PC-3 (cell line): ENCODE measurements at regions not wholly inside any gene's neighbourhood (a gene's known extent, or its start where the extent isn't known, plus 50 kb on each side); places are given as distances from the start of the nearest gene placed in this dataset.

Experiments used
- ATAC-seq: fragments of 200-7000 bp; cut with Tn5 transposase; 2 replicates; pipeline ENCODE4 v1.9.1; 2020; ENCODE audit warnings: mild to moderate bottlenecking, moderate library complexity
- BruUV-seq: library from RNA; stranded (reverse); fragments of 400-500 nt; replicated peaks from 2 replicates; lab custom pipeline; 2021; lab: Mats Ljungman, UMichigan
- CTCF ChIA-PET: fragments of 300-600 bp; sonication (Branson Sonifier 250); formaldehyde crosslinking; loops from one replicate; lab custom pipeline; 2022; ENCODE audit warnings: antibody characterized with exemption; lab: Charles Lee
- POLR2A ChIA-PET: fragments of 300-600 bp; sonication (Branson Sonifier 250); formaldehyde crosslinking; loops from one replicate; lab custom pipeline; 2022; ENCODE audit warnings: antibody characterized with exemption; ENCODE audit not compliant: unreplicated experiment; lab: Charles Lee
- DNase-seq: peaks from one replicate; pipeline ENCODE4 v3.0.0-alpha.2; 2015
- H2AFZ ChIP-seq: fragments of 300-600 bp; sonication (generic); 2 replicates; pipeline ENCODE4 v1.6.0; 2016; ENCODE audit warnings: antibody characterized with exemption, low read length
- H3F3A ChIP-seq: fragments of 300-600 bp; sonication (generic); one replicate; pipeline ENCODE4 v1.6.0; 2017; ENCODE audit warnings: antibody characterized with exemption, low read length, control low read depth, mild to moderate bottlenecking; ENCODE audit not compliant: unreplicated experiment
- H3K27ac ChIP-seq: fragments of 300-600 bp; sonication (generic); 2 replicates; pipeline ENCODE4 v1.5.1; 2016; ENCODE audit warnings: mild to moderate bottlenecking, low read length
- H3K27me3 ChIP-seq: fragments of 300-600 bp; sonication (generic); 2 replicates; pipeline ENCODE4 v1.6.1; 2016; ENCODE audit warnings: low read length, mixed read lengths
- H3K36me3 ChIP-seq: fragments of 300-600 bp; sonication (generic); 2 replicates; pipeline ENCODE4 v1.6.1; 2016; ENCODE audit warnings: low read depth, mixed run types, low read length, mixed read lengths
- H3K4me1 ChIP-seq: fragments of 300-600 bp; sonication (generic); 2 replicates; pipeline ENCODE4 v1.5.1; 2016; ENCODE audit warnings: low read length; ENCODE audit not compliant: insufficient read depth
- H3K4me2 ChIP-seq: fragments of 300-600 bp; sonication (generic); 2 replicates; pipeline ENCODE4 v1.6.0; 2016; ENCODE audit warnings: low read length
- H3K4me3 ChIP-seq: fragments of 300-600 bp; sonication (generic); 2 replicates; pipeline ENCODE4 v1.5.1; 2016; ENCODE audit warnings: mild to moderate bottlenecking, low read length, mixed read lengths
- H3K79me2 ChIP-seq: fragments of 300-600 bp; sonication (generic); 2 replicates; pipeline ENCODE4 v1.6.1; 2017; ENCODE audit warnings: low read length, mixed read lengths
- H3K9ac ChIP-seq: fragments of 300-600 bp; sonication (generic); 2 replicates; pipeline ENCODE4 v1.6.0; 2016; ENCODE audit warnings: mild to moderate bottlenecking, low read length
- H3K9me2 ChIP-seq: fragments of 300-600 bp; sonication (generic); replicated peaks from 2 replicates; pipeline ENCODE4 v1.6.1; 2016; ENCODE audit warnings: mixed run types, low read length, mixed read lengths
- H3K9me3 ChIP-seq: fragments of 300-600 bp; sonication (generic); 2 replicates; pipeline ENCODE4 v1.6.1; 2016; ENCODE audit warnings: low read length, mixed read lengths
- H4K20me1 ChIP-seq: fragments of 300-600 bp; sonication (generic); 2 replicates; pipeline ENCODE4 v1.6.1; 2016; ENCODE audit warnings: low read length, mixed read lengths
- EZH2 ChIP-seq: fragments of 300-600 bp; sonication (generic); IDR thresholded peaks from one replicate; pipeline ENCODE4 v1.6.1; 2017; ENCODE audit warnings: antibody characterized with exemption, mild to moderate bottlenecking, low read length; ENCODE audit not compliant: unreplicated experiment
- EZH2phosphoT487 ChIP-seq: fragments of 300-600 bp; sonication (generic); IDR thresholded peaks from 2 replicates; pipeline ENCODE4 v1.6.1; 2018; ENCODE audit warnings: mild to moderate bottlenecking, antibody characterized with exemption, low read length, borderline replicate concordance
- intact Hi-C: fragments of 100-400 bp; cut with micrococcal nuclease; formaldehyde crosslinking; loops from 2 replicates; pipeline ENCODE4 v1.9.0; 2023
- TF ChIP-seq, protein P1 (sequence below): fragments of 300-600 bp; sonication (generic); conservative IDR thresholded peaks from 2 replicates; pipeline ENCODE4 v1.5.1; 2017; ENCODE audit warnings: antibody characterized with exemption, low read depth, mild to moderate bottlenecking, low read length

DNA sequence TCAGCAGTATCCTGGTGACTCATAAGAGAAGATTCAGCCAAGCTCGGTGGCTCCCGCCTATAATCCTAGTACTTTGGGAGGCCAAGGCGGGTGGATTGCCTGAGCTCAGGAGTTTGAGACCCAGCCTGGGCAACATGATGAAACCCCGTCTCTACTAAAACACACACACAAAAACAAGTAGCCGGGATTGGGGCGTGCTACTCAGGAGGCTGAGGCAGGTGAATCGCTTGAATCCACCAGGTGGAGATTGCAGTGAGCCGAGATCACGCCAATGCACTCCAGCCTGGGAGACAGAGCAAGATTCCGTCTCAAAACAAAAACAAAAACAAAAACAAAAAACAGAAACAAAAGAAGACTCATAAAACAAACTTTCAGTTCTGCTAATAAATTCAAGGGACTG, 551.1 kb upstream of the POT1 start:
- H3K4me3 ChIP-seq = no peak overlapping the region
- CTCF ChIA-PET = no interaction called here
- H3K9me2 ChIP-seq = no peaks in the 10 kb centered on the region
- intact Hi-C loops = no loop called here
- H2AFZ ChIP-seq = no peak overlapping the region
- TF ChIP-seq EZH2 (no peak), EZH2phosphoT487 (no peak)
- TF ChIP-seq, protein P1, sequence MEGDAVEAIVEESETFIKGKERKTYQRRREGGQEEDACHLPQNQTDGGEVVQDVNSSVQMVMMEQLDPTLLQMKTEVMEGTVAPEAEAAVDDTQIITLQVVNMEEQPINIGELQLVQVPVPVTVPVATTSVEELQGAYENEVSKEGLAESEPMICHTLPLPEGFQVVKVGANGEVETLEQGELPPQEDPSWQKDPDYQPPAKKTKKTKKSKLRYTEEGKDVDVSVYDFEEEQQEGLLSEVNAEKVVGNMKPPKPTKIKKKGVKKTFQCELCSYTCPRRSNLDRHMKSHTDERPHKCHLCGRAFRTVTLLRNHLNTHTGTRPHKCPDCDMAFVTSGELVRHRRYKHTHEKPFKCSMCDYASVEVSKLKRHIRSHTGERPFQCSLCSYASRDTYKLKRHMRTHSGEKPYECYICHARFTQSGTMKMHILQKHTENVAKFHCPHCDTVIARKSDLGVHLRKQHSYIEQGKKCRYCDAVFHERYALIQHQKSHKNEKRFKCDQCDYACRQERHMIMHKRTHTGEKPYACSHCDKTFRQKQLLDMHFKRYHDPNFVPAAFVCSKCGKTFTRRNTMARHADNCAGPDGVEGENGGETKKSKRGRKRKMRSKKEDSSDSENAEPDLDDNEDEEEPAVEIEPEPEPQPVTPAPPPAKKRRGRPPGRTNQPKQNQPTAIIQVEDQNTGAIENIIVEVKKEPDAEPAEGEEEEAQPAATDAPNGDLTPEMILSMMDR = no peak
- H3K79me2 ChIP-seq = no peaks in the 10 kb centered on the region
- H4K20me1 ChIP-seq = no peaks in the 10 kb centered on the region
- no peak overlapping the region for H3K9ac ChIP-seq
- no peaks in the 10 kb centered on the region for H3F3A ChIP-seq
- DNase-seq (no peak), ATAC-seq (no peak)
- H3K4me1 ChIP-seq = peaks cover 13% of the 10 kb centered on the region; the same call in 1 of the 2 replicates
- POLR2A ChIA-PET = no interaction called here
- no peaks in the 10 kb centered on the region for H3K27me3 ChIP-seq
- H3K9me3 ChIP-seq = no peaks in the 10 kb centered on the region
- no peak overlapping the region for H3K27ac ChIP-seq
- H3K4me2 ChIP-seq = no peak overlapping the region
- no peaks in the 10 kb centered on the region for H3K36me3 ChIP-seq
- BruUV-seq = no TSS peak

DNA sequence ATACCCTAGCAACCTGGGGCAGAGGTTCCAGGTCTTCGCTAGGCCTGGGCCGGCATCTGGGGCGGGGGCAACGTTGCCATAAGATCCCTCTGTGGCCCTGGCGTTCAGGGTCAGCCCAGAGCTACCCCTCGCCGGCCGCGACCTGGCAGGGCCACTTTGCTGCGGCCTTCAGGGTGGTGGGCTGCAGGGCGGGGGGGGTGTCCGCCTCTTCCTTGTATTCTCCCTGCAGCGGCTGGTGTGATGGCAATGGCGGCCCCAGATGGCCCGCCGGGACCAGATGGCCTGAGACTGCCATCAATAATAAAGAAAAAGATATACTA, 539.2 kb upstream of the POT1 start:
- no TSS peak for BruUV-seq
- no peak for DNase-seq
- ChIA-PET POLR2A (no interaction called here), CTCF (no interaction called here)
- Histone ChIP-seq H2AFZ (no peak overlapping the region), H3F3A (no peaks in the 10 kb centered on the region), H3K4me2 (no peak overlapping the region), H3K79me2 (no peaks in the 10 kb centered on the region), H4K20me1 (no peaks in the 10 kb centered on the region), H3K36me3 (no peaks in the 10 kb centered on the region), H3K9me3 (no peaks in the 10 kb centered on the region), H3K9ac (no peak overlapping the region), H3K4me1 (no peaks in the 10 kb centered on the region), H3K27me3 (no peaks in the 10 kb centered on the region), H3K4me3 (no peak overlapping the region), H3K27ac (no peak overlapping the region), H3K9me2 (no peaks in the 10 kb centered on the region)
- ATAC-seq = no peak
- no peak for TF ChIP-seq EZH2phosphoT487
- no peak for TF ChIP-seq EZH2
- TF ChIP-seq, protein P1 = no peak
- intact Hi-C loops = no loop called here

DNA sequence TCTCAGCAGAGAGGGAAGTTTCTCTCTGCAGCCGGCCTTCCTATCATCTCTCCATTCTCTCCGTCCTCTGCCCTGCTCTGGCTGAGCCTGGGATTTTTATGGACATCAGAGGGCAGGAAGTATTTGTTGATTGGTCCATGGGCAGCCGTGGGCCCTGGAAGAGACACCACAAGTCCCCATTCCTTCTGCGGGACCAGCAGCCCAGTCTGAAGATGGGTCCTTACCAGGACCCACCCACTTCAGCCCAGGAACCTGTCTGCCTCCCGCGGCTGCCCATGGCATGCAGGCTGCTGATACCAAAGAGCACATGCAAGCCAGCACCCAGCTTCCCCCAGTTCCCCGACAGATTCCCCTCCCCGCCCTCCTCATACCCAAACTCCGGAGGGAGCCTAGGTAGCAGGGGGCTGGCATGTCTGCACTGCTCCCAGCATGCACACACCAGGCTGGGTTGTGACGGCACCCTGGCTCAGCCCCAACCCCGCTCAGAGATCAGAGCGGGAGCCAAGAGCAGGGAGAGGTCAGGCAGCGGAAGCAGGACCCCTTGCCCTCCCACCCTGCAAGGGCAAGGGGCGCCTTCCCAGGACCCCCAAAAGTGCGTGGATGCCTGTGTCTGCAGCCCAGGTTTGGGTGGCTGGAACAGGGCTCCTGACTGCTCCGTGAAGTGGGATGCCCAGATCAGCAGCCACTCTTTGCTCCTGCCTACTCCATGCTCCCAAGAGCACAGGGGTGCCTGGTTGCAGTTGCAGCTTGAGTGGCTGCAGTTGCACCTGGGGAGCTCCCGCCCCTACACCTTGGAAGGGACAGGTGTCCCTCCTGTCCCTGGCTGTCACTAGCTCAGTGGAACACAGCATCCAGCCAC, 538.6 kb upstream of the POT1 start:
- no peak overlapping the region for H2AFZ ChIP-seq
- H3K4me2 ChIP-seq = no peak overlapping the region
- H3K27me3 ChIP-seq = no peaks in the 10 kb centered on the region
- no peak overlapping the region for H3K9ac ChIP-seq
- H3K9me3 ChIP-seq = no peaks in the 10 kb centered on the region
- ChIA-PET POLR2A (no interaction called here), CTCF (no interaction called here)
- H3K4me3 ChIP-seq = no peak overlapping the region
- no peaks in the 10 kb centered on the region for H3K9me2 ChIP-seq
- no peaks in the 10 kb centered on the region for H3K79me2 ChIP-seq
- H3K36me3 ChIP-seq = no peaks in the 10 kb centered on the region
- TF ChIP-seq, protein P1 = no peak
- TF ChIP-seq EZH2phosphoT487 (no peak), EZH2 (no peak)
- H4K20me1 ChIP-seq = no peaks in the 10 kb centered on the region
- no peaks in the 10 kb centered on the region for H3F3A ChIP-seq
- no peak overlapping the region for H3K27ac ChIP-seq
- ATAC-seq (no peak), DNase-seq (no peak)
- intact Hi-C loops = no loop called here
- H3K4me1 ChIP-seq = no peaks in the 10 kb centered on the region
- BruUV-seq = no TSS peak
